GM12892 (cell line): ENCODE measurements at regions not wholly inside any gene's neighbourhood (a gene's known extent, or its start where the extent isn't known, plus 50 kb on each side); places are given as distances from the start of the nearest gene placed in this dataset.

Experiments
- DNase-seq: peaks from one replicate; pipeline ENCODE4 v3.0.0; 2011; ENCODE audit not compliant: insufficient read length
- FAIRE-seq: peaks from 2 replicates; lab custom pipeline; 2011; peaks lifted over from hg19 to GRCh38; lab: Jason Lieb, UNC
- POLR2A ChIP-seq: IDR thresholded peaks from 2 replicates; pipeline ENCODE4 v1.6.1; 2011; ENCODE audit warnings: low read depth, low read length, control low read depth
- POLR2AphosphoS5 ChIP-seq: IDR thresholded peaks from 2 replicates; pipeline ENCODE4 v1.6.1; 2011; ENCODE audit warnings: low read depth, low read length, control low read depth
- TAF1 ChIP-seq: IDR thresholded peaks from 2 replicates; pipeline ENCODE4 v1.6.1; 2011; ENCODE audit warnings: low read depth, mild to moderate bottlenecking, control low read depth, low read length, borderline replicate concordance

DNA sequence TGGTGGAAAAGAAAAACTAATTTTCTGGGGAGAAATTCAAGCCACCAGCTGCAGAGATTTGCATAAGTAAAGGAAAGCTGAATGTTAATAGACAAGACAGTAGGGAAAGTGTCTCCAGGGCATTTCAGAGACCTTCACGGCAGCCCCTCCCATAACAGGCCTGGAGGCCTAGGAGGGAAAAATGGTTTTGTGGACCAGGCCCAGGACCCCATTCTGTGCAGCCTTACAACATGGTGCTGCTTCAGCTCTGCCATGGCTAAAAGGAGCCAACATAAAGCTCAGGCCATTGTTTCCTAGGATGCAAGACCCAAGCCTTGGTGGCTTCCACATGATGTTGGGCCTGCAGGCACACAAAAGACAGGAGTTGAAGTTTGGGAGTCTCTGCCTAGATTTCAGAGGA, 697.1 kb downstream of the SOCS6 start:
- DNase-seq = no peak
- TF ChIP-seq POLR2AphosphoS5 (no peak), POLR2A (no peak), TAF1 (no peak)
- no peak for FAIRE-seq

DNA sequence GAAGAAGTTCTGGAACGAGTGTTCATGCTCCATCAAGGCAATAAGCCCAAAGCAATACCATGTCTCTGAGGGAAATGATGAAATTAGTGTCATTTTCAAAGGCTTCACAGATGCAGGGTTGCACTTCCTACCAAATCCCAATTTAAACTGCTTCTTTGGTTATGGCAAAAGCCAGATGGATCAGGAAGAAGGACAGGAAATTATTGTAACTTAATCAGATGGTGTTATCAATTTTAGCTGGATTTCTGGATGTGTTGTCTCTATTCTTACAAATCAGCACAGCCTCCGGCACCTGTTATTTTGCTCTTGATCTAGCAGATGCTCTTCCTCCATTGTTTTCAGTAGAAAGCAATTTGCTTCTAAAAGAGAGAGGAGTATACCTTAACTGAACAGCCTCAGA, 693.4 kb downstream of the SOCS6 start:
- FAIRE-seq (no peak), DNase-seq (no peak)
- no peak for TF ChIP-seq POLR2A
- no peak for TF ChIP-seq POLR2AphosphoS5
- TF ChIP-seq TAF1 = no peak

DNA sequence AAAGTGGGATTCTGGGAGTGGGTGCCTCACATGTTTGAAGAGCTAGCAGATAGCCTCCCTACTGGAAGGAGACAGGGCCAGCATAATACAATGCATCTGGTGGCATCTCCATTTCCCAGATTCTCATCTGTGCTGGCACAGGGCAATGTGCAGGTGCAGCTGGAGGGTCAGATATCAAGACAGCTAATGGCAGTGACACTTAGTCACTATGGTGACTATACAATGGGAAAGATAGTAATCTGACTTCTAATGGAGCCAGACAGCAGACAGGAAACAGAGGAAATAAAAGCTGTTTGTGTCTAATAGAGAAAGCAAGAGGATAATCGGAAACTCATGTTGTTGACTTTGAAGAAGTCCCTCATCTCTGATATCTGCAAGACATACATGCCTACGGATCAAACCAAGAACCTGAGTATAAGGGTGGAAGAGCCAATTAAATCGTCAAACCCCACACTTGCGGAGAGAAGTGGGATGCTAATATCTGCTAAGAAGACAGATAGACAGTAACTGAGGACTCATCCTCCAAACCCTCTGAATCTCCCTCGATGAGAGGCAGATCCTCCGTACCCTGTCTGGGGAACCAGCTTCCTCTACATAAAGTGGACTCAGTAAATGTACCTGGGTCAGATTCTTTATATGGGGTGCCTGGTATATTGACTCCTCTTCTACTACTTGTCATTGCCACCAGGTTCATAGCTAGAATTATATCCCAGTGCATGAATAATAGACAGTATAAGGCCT, 692.7 kb downstream of the SOCS6 start:
- DNase-seq (no peak), FAIRE-seq (no peak)
- TF ChIP-seq POLR2AphosphoS5 = no peak
- no peak for TF ChIP-seq POLR2A
- TF ChIP-seq TAF1 = no peak

DNA sequence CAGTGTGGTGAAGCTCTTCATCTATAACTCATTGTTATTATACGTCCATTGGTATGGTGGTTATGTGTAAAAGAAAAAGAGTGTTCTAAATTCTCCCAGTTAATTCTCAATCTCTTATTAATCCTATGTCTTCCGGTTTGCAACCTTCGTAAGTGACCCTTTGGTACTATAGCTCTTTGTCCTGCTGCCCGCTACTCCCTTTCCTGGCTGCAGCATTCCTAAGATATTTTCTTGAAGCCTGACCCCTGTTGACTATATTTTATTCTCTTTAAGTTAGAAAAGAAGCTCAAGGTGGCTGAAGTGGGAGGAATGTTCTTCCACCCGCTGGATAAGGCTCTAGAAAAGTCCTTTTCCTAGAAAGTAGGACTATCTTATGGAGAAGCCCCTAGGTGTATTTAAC, 684.8 kb downstream of the SOCS6 start:
- DNase-seq (no peak), FAIRE-seq (no peak)
- TF ChIP-seq TAF1 = no peak
- TF ChIP-seq POLR2A = no peak
- no peak for TF ChIP-seq POLR2AphosphoS5

DNA sequence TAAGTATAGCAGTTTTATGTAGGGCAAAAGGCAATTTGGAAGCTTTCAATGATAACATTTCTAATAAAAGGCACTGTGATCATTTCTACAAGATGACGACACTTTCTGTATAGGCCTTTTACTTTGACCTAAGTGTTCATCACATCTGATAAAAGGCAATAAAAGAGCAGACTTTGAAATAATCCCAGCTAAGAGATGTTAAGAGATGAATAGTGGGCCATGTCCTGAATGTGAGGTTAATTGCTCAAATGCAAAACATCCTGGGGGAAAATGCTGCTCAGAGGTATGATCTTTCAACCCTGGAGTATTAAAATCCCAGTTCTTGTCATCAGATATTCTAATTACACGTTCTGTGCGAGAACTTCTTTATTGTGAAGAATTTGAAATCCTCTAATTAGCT, 677.6 kb downstream of the SOCS6 start:
- no peak for FAIRE-seq
- no peak for DNase-seq
- TF ChIP-seq POLR2AphosphoS5 = no peak
- no peak for TF ChIP-seq TAF1
- TF ChIP-seq POLR2A = no peak

DNA sequence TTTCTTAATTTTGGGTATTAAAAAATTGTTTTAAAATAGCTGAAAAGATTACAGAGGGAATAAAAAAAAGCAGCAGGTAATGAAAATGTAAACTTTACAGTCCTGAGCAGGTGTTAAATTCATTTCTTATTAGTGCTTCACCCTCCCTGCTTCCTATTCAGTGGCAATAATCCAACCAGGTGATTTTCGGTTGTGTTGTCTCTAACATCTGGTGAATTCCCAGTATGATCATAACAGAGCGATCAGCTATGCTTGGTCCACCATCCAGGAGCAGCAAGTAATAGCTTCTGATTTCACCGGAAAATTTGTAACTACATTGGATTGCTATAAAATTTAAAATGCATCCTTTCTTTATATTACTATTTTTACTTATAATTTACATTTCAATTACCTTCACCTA, 673.1 kb downstream of the SOCS6 start:
- TF ChIP-seq POLR2A (no peak), TAF1 (no peak), POLR2AphosphoS5 (no peak)
- no peak for FAIRE-seq
- DNase-seq = no peak

DNA sequence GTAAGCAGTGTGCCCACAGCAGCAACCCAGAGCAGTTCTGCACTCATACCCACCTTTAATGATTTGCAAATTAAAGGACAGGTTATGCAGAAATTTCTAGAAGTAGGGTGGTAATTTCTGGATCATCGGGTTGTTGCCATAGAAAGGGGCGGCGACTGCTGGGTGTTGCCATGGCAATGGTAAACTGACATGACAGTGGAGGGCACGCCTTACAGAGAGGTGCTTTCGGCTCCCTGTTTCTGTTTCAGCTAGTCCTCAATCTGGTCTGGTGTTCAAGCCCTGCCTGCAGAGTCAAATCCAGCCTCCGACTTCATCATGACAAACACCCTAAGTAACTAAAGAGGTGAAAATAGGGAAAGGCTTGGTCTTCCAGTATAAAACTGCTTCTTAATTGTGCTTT, 667.7 kb downstream of the SOCS6 start:
- DNase-seq = no peak
- no peak for FAIRE-seq
- TF ChIP-seq POLR2AphosphoS5 = no peak
- TF ChIP-seq POLR2A = no peak
- TF ChIP-seq TAF1 = no peak

DNA sequence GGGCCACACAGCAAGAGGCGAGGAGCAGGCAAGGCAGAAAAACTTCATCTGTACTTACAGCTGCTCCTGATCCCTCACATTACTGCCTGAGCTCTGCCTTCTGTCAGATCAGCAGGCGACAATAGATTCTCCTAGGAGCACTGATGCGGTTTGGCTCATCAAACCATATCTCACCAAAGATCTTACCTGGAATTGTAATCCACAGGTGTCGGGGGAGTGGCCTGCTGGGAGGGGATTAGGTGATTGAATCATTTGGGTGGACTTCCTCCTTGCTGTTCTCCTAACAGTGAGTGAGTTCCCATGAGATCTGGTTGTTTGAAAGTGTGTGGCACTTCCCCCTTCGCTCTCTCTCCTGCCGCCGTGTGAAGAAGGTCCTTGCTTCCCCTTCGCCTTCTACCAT, 647.3 kb downstream of the SOCS6 start:
- DNase-seq = no peak
- no peak for TF ChIP-seq TAF1
- TF ChIP-seq POLR2AphosphoS5 = no peak
- TF ChIP-seq POLR2A = no peak
- no peak for FAIRE-seq

DNA sequence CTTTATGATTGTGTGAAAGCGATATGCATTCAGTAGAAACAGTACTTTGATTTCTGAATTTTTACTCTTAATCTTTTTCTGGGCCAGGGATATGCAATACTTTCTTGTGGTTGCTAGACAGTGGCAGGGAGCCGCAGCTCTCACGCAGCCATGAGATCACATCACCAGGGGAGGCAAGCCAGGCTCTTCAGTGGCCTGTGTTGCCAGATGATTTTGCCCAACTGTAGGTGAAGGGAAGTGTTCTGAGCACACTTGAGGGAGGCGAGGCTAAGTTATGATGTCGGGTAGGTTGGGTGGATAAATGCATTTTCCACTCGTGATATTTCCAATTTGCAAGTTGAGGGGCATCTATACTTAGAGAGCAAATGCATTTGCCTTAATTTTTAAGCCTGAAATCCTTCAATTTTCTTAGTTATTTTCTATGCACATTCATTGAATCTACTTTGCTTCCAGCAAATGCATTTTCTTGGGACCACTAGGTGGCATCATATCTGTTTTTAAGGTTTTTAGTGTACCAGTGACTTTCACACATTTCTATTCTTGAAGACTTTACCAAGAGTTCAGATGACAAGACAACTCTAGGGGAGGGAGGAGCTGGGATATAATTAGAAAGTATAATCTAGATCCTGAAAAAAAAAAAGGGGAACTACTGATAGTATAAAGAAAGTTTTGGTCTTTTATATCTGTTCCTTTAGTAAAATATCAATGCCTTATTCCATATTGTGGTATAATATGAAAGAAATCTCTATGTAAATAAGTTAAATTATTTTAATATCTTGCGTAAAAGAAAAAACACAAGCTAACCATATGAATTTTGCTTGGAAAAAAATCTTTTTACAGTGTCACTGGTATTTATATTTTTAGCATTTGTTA, 643.3 kb downstream of the SOCS6 start:
- TF ChIP-seq POLR2A (no peak), TAF1 (no peak), POLR2AphosphoS5 (no peak)
- DNase-seq = no peak
- peak; percentile 9 for FAIRE-seq

DNA sequence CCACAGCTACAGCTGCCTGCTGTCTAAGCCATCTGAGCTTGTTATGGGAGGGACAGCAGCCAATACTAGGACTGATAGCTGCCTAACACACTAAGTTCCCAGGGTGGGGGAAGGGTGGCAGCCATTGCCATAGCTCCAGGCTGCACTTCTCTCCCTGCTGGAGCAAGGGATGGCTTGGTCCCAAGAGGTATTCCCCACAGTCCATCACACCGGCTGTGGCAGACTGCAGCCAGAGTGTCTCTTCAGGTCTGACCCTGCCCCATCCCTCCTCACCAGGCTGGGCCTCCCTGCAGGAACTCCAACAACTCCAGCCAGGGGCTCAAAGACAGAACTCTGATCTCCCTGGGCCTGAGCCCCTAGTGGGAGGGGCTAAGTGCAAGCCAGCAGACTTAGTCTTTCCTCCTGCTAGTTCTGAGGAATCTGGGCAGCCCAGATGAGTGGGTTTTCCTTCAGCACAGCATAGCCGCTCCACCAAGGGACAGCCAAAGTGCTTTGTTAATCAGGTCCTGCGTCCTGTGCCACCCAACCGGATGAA, 632.1 kb downstream of the SOCS6 start:
- DNase-seq (no peak), FAIRE-seq (no peak)
- no peak for TF ChIP-seq POLR2AphosphoS5
- no peak for TF ChIP-seq TAF1
- TF ChIP-seq POLR2A = no peak

DNA sequence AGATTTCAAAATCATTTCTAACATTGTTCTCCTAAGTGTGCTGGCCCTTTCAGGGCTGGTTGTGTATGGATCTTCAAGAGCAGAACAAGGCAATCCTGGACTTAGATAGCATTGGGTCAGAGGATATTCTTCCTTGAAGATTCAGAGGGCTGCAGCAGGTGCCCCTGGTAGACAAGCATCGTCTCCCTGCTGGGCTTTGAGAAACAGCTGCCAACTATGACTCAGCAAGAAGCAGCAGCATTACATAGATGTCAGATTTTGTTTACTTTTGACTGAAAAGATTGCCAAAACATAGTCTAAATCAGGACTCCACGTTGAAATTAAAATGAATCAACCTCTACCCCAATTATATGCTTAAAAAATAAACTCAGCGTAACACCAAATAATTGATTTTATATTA, 618.8 kb downstream of the SOCS6 start:
- DNase-seq (no peak), FAIRE-seq (no peak)
- TF ChIP-seq POLR2A (no peak), TAF1 (no peak), POLR2AphosphoS5 (no peak)

DNA sequence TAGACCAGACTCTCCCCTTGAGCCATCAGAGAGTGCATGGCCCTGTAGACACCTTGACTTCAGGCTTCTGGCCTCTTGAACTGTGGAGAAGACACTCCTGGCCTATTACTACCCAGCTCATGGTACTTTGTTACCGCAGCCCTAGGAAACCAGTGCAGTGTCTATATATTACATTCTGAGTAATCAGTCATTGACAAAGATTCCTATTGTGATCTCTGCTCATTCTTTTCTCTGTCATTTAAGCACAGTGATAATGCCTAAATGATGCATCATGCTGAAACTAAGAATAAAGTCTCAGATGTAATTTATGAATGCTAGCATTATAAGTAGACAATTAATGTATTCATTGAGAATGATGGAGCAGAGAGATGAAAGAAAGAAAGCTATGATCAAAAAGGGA, 603.5 kb downstream of the SOCS6 start:
- TF ChIP-seq POLR2A (no peak), POLR2AphosphoS5 (no peak), TAF1 (no peak)
- no peak for FAIRE-seq
- DNase-seq = no peak
